ENCODE measurements at regions not wholly inside any gene's neighbourhood (a gene's known extent, or its start where the extent isn't known, plus 50 kb on each side); places are given as distances from the start of the nearest gene placed in this dataset.

GRCh38 chr2:228545748-228546145 is 364.3 kb upstream of the SPHKAP start:
- TF ChIP-seq BHLHE40 (IDR thresholded peaks at IDR 0.05; ENCODE audit: low read length) (no peak), STAT5B (CRISPR knock-in tag; IDR thresholded peaks at IDR 0.05) (no peak), ATF1 (CRISPR knock-in tag; IDR thresholded peaks at IDR 0.05) (no peak), ZNF24 (IDR thresholded peaks at IDR 0.05) (no peak), ELF1 (CRISPR knock-in tag; IDR thresholded peaks at IDR 0.05) (no peak), ZNF780A (CRISPR knock-in tag; IDR thresholded peaks at IDR 0.05) (no peak), POGZ (CRISPR knock-in tag; IDR thresholded peaks at IDR 0.05) (no peak), REST (IDR thresholded peaks at IDR 0.05; ENCODE audit: borderline replicate concordance in 1 of 2, low read depth in 1 of 2, low read length in 2 of 2) (no peak), CTCF (CRISPR knock-in tag; IDR thresholded peaks at IDR 0.05) (no peak), SP2 (CRISPR knock-in tag; IDR thresholded peaks at IDR 0.05) (no peak), EZH2 (conservative IDR thresholded peaks at IDR 0.05; ENCODE audit: low read depth, low read length) (no peak), PPARG (CRISPR knock-in tag; conservative IDR thresholded peaks at IDR 0.05) (no peak)

All from HepG2 (cell line).